Astrocyte (in vitro differentiated cells and primary cell): ENCODE measurements at regions not wholly inside any gene's neighbourhood (a gene's known extent, or its start where the extent isn't known, plus 50 kb on each side); places are given as distances from the start of the nearest gene placed in this dataset.

ENCODE experiments used
- DNase-seq: peaks from one replicate; pipeline ENCODE4 v3.0.0-alpha.2; 2010; ENCODE audit warnings: low read depth
- FAIRE-seq: peaks from 2 replicates; lab custom pipeline; 2011; peaks lifted over from hg19 to GRCh38; lab: Jason Lieb, UNC
- H2AFZ ChIP-seq: 2 replicates; pipeline ENCODE4 v1.6.0; 2012; ENCODE audit warnings: low read depth, low read length, inconsistent platforms
- H3K27ac ChIP-seq: 2 replicates; pipeline ENCODE4 v1.5.1; 2011; ENCODE audit warnings: low read depth, low read length, inconsistent platforms
- H3K27me3 ChIP-seq: 2 replicates; pipeline ENCODE4 v1.6.0; 2011; ENCODE audit warnings: low read length, inconsistent platforms; ENCODE audit not compliant: insufficient read depth
- H3K36me3 ChIP-seq: 2 replicates; pipeline ENCODE4 v1.5.1; 2011; ENCODE audit warnings: low read length, inconsistent platforms; ENCODE audit not compliant: insufficient read depth
- H3K4me1 ChIP-seq: 2 replicates; pipeline ENCODE4 v1.5.1; 2011; ENCODE audit warnings: low read length, inconsistent platforms; ENCODE audit not compliant: insufficient read depth
- H3K4me2 ChIP-seq: 2 replicates; pipeline ENCODE4 v1.6.0; 2012; ENCODE audit warnings: low read length, inconsistent platforms
- H3K4me3 ChIP-seq: 2 replicates; pipeline ENCODE4 v1.5.1; 2011; ENCODE audit warnings: low read depth, mild to moderate bottlenecking, low read length, inconsistent platforms; ENCODE audit not compliant: insufficient read depth
- H3K79me2 ChIP-seq: 2 replicates; pipeline ENCODE4 v1.6.0; 2012; ENCODE audit warnings: mild to moderate bottlenecking, low read length, inconsistent platforms; ENCODE audit not compliant: insufficient read depth
- H3K9ac ChIP-seq: 2 replicates; pipeline ENCODE4 v1.6.0; 2012; ENCODE audit warnings: mild to moderate bottlenecking, low read length, inconsistent platforms
- H3K9me3 ChIP-seq: 2 replicates; pipeline ENCODE4 v1.5.1; 2012; ENCODE audit warnings: low read depth, mild to moderate bottlenecking, low read length, inconsistent platforms; ENCODE audit not compliant: insufficient read depth
- H4K20me1 ChIP-seq: 2 replicates; pipeline ENCODE4 v1.6.0; 2012; ENCODE audit warnings: low read length, inconsistent platforms; ENCODE audit not compliant: insufficient read depth
- H3K27ac Mint-ChIP-seq: one replicate; pipeline ENCODE4 v1.8.0; 2021; ENCODE audit warnings: mild to moderate bottlenecking, mixed read lengths; ENCODE audit not compliant: unreplicated experiment
- H3K27me3 Mint-ChIP-seq: one replicate; pipeline ENCODE4 v1.8.0; 2021; ENCODE audit warnings: low read depth, mixed read lengths; ENCODE audit not compliant: unreplicated experiment
- H3K36me3 Mint-ChIP-seq: one replicate; pipeline ENCODE4 v1.8.0; 2021; ENCODE audit warnings: low read depth, mixed read lengths; ENCODE audit not compliant: unreplicated experiment
- H3K4me1 Mint-ChIP-seq: one replicate; pipeline ENCODE4 v1.8.0; 2021; ENCODE audit warnings: low read depth, mixed read lengths; ENCODE audit not compliant: unreplicated experiment
- H3K4me3 Mint-ChIP-seq: one replicate; pipeline ENCODE4 v1.8.0; 2021; ENCODE audit warnings: mild to moderate bottlenecking, moderate library complexity, mixed read lengths; ENCODE audit not compliant: unreplicated experiment
- H3K9me3 Mint-ChIP-seq: one replicate; pipeline ENCODE4 v1.8.0; 2021; ENCODE audit warnings: mild to moderate bottlenecking, mixed read lengths; ENCODE audit not compliant: unreplicated experiment
- CTCF ChIP-seq: IDR thresholded peaks from 2 replicates; pipeline ENCODE4 v1.5.1; 2011; ENCODE audit warnings: low read depth, mild to moderate bottlenecking, inconsistent platforms, low read length, moderate library complexity; ENCODE audit not compliant: insufficient read depth
- EZH2 ChIP-seq: IDR thresholded peaks from 2 replicates; pipeline ENCODE4 v1.6.1; 2012; ENCODE audit warnings: mild to moderate bottlenecking, low read length, inconsistent platforms; ENCODE audit not compliant: insufficient read depth

GRCh38 chrX:134743091-134743490 is 53.9 kb downstream of the PABIR2 start:
- H2AFZ ChIP-seq: no peak overlapping the region
- Mint-ChIP-seq H3K27me3 (no peaks in the 10 kb centered on the region), H3K36me3 (no peaks in the 10 kb centered on the region), H3K4me3 (no peak overlapping the region), H3K4me1 (peaks cover under 1% of the 10 kb centered on the region), H3K27ac (no peak overlapping the region), H3K9me3 (peaks cover 2% of the 10 kb centered on the region)
- H3K36me3 ChIP-seq: no peaks in the 10 kb centered on the region
- peak; percentile 37 for FAIRE-seq
- no peak overlapping the region for H3K4me2 ChIP-seq
- H3K27ac ChIP-seq: no peak overlapping the region
- TF ChIP-seq EZH2 (no peak), CTCF (no peak)
- H3K4me3 ChIP-seq: no peak overlapping the region
- no peaks in the 10 kb centered on the region for H3K4me1 ChIP-seq
- no peak for DNase-seq
- H3K27me3 ChIP-seq: no peaks in the 10 kb centered on the region
- H3K79me2 ChIP-seq: no peaks in the 10 kb centered on the region
- H3K9me3 ChIP-seq: no peaks in the 10 kb centered on the region
- H4K20me1 ChIP-seq: no peaks in the 10 kb centered on the region
- H3K9ac ChIP-seq: no peak overlapping the region

GRCh38 chrX:134742573-134742972 is 54.4 kb downstream of the PABIR2 start:
- no peaks in the 10 kb centered on the region for H3K36me3 Mint-ChIP-seq
- Histone ChIP-seq H3K27me3 (no peaks in the 10 kb centered on the region), H3K79me2 (no peaks in the 10 kb centered on the region), H3K9me3 (no peaks in the 10 kb centered on the region), H2AFZ (no peak overlapping the region), H3K9ac (no peak overlapping the region), H3K36me3 (no peaks in the 10 kb centered on the region), H3K4me2 (no peak overlapping the region), H3K4me3 (no peak overlapping the region), H4K20me1 (no peaks in the 10 kb centered on the region), H3K4me1 (no peaks in the 10 kb centered on the region), H3K27ac (no peak overlapping the region)
- FAIRE-seq (no peak), DNase-seq (no peak)
- H3K4me3 Mint-ChIP-seq: no peak overlapping the region
- no peak overlapping the region for H3K27ac Mint-ChIP-seq
- H3K4me1 Mint-ChIP-seq: peaks cover 5% of the 10 kb centered on the region
- H3K9me3 Mint-ChIP-seq: peaks cover 2% of the 10 kb centered on the region
- no peaks in the 10 kb centered on the region for H3K27me3 Mint-ChIP-seq
- TF ChIP-seq CTCF (no peak), EZH2 (no peak)

GRCh38 chrX:134741746-134742145 is 55.3 kb downstream of the PABIR2 start:
- Histone ChIP-seq H4K20me1 (no peaks in the 10 kb centered on the region), H3K4me1 (no peaks in the 10 kb centered on the region), H3K27me3 (no peaks in the 10 kb centered on the region), H2AFZ (no peak overlapping the region), H3K79me2 (no peaks in the 10 kb centered on the region), H3K4me2 (no peak overlapping the region), H3K9ac (no peak overlapping the region), H3K4me3 (no peak overlapping the region), H3K9me3 (no peaks in the 10 kb centered on the region), H3K36me3 (no peaks in the 10 kb centered on the region), H3K27ac (no peak overlapping the region)
- Mint-ChIP-seq H3K36me3 (no peaks in the 10 kb centered on the region), H3K4me1 (peaks cover 5% of the 10 kb centered on the region), H3K27me3 (no peaks in the 10 kb centered on the region), H3K27ac (no peak overlapping the region), H3K9me3 (peaks cover 2% of the 10 kb centered on the region), H3K4me3 (no peak overlapping the region)
- DNase-seq (no peak), FAIRE-seq (no peak)
- TF ChIP-seq EZH2 (no peak), CTCF (no peak)
